Ishikawa (cell line): ENCODE measurements at regions not wholly inside any gene's neighbourhood (a gene's known extent, or its start where the extent isn't known, plus 50 kb on each side); places are given as distances from the start of the nearest gene placed in this dataset.

Experiments used
- EGR1 ChIP-seq: IDR thresholded peaks from 2 replicates; pipeline ENCODE4 v1.6.1; 2012
- EP300 ChIP-seq: IDR thresholded peaks from 2 replicates; pipeline ENCODE4 v1.6.1; 2012; ENCODE audit warnings: borderline replicate concordance
- MAX ChIP-seq: IDR thresholded peaks from 2 replicates; pipeline ENCODE4 v1.6.1; 2012
- NFIC ChIP-seq: IDR thresholded peaks from 2 replicates; pipeline ENCODE4 v1.6.1; 2012
- RAD21 ChIP-seq: IDR thresholded peaks from 2 replicates; pipeline ENCODE4 v1.6.1; 2012; ENCODE audit warnings: low read depth
- REST ChIP-seq: IDR thresholded peaks from 2 replicates; pipeline ENCODE4 v1.6.1; 2012; ENCODE audit warnings: low read depth, mild to moderate bottlenecking
- USF1 ChIP-seq: IDR thresholded peaks from 2 replicates; pipeline ENCODE4 v1.6.1; 2012

- TF ChIP-seq REST (no peak), EGR1 (no peak), RAD21 (no peak), EP300 (no peak), USF1 (no peak), NFIC (no peak), MAX (no peak)
These were observed 250.6 kb upstream of the SPHKAP start for GRCh38 chr2:228432116-228432515.
